H1 (cell line): ENCODE measurements at regions not wholly inside any gene's neighbourhood (a gene's known extent, or its start where the extent isn't known, plus 50 kb on each side); places are given as distances from the start of the nearest gene placed in this dataset.

Experiments
- CTCF ChIA-PET: fragments of 300-600 bp; sonication (Branson Sonifier 250); formaldehyde crosslinking; loops from one replicate; lab custom pipeline; 2021; ENCODE audit not compliant: partially characterized antibody; lab: Charles Lee
- POLR2A ChIA-PET: fragments of 300-600 bp; sonication (Branson Sonifier 250); formaldehyde crosslinking; loops from one replicate; lab custom pipeline; 2021; ENCODE audit warnings: inconsistent platforms; ENCODE audit not compliant: partially characterized antibody; lab: Charles Lee
- DNase-seq, 2 experiments: peaks; one replicate each; pipeline versions ENCODE4 v3.0.0 to v3.0.0-alpha.2; 2010 to 2022; ENCODE audit warnings: low spot score in 2 of 2, low read depth in 1 of 2, mixed read lengths in 1 of 2
- FAIRE-seq: peaks from 2 replicates; lab custom pipeline; 2011; peaks lifted over from hg19 to GRCh38; lab: Jason Lieb, UNC
- H2AFZ ChIP-seq: 2 replicates; pipeline ENCODE4 v1.8.1; 2012; ENCODE audit warnings: low read length, inconsistent platforms
- H2AK5ac ChIP-seq: 2 replicates; pipeline ENCODE4 v1.6.1; 2013; ENCODE audit warnings: low read depth, low read length
- H2BK120ac ChIP-seq: replicated peaks from 2 replicates; pipeline ENCODE3; 2013; ENCODE audit warnings: low read depth, low read length, inconsistent platforms
- H2BK12ac ChIP-seq: 2 replicates; pipeline ENCODE4 v1.6.1; 2013; ENCODE audit warnings: low read depth, low read length
- H2BK15ac ChIP-seq: 2 replicates; pipeline ENCODE4 v1.6.1; 2013; ENCODE audit warnings: low read length
- H2BK20ac ChIP-seq: 2 replicates; pipeline ENCODE4 v1.6.1; 2013; ENCODE audit warnings: low read length
- H2BK5ac ChIP-seq: 2 replicates; pipeline ENCODE4 v1.6.1; 2013; ENCODE audit warnings: low read depth, low read length
- H3K14ac ChIP-seq: 2 replicates; pipeline ENCODE4 v1.6.1; 2013; ENCODE audit warnings: inconsistent platforms; ENCODE audit not compliant: insufficient read length
- H3K18ac ChIP-seq: 2 replicates; pipeline ENCODE4 v1.6.1; 2013; ENCODE audit warnings: low read length; ENCODE audit errors: extremely low read depth
- H3K23ac ChIP-seq: 2 replicates; pipeline ENCODE4 v1.6.1; 2013; ENCODE audit warnings: inconsistent platforms; ENCODE audit not compliant: insufficient read length
- H3K23me2 ChIP-seq: 2 replicates; pipeline ENCODE4 v1.6.1; 2013; ENCODE audit warnings: low read depth, low read length
- H3K27ac ChIP-seq: 2 replicates; pipeline ENCODE4 v1.6.1; 2011; ENCODE audit warnings: low read depth, low read length, inconsistent platforms
- H3K27me3 ChIP-seq, 4 experiments: replicated peaks in 1 of 4; 1 replicate in 1 of 4; 2 replicates in 3 of 4; pipeline versions ENCODE4 v1.6.1 to v1.8.1; 2011 to 2013; ENCODE audit warnings: low read length in 3 of 4, mild to moderate bottlenecking in 3 of 4, inconsistent platforms in 2 of 4, mixed read lengths in 2 of 4, moderate library complexity in 1 of 4; ENCODE audit not compliant: control insufficient read depth in 3 of 4, insufficient read depth in 3 of 4; ENCODE audit errors: extremely low read depth in 1 of 4
- H3K36me3 ChIP-seq, 4 experiments: 2 replicates each; pipeline versions ENCODE4 v1.6.1 to v1.8.1; 2011 to 2013; ENCODE audit warnings: mild to moderate bottlenecking in 4 of 4, low read length in 3 of 4, moderate library complexity in 2 of 4, control low read depth in 1 of 4, inconsistent platforms in 1 of 4; ENCODE audit not compliant: insufficient read depth in 4 of 4, control insufficient read depth in 2 of 4
- H3K4ac ChIP-seq: replicated peaks from 2 replicates; pipeline ENCODE3; 2013; ENCODE audit warnings: low read length, low read depth, mixed read lengths, inconsistent platforms; ENCODE audit not compliant: insufficient read length
- H3K4me1 ChIP-seq, 4 experiments: replicated peaks in 1 of 4; 1 replicate in 1 of 4; 2 replicates in 3 of 4; pipeline versions ENCODE4 v1.6.1 to v1.8.1; 2011 to 2013; ENCODE audit warnings: low read length in 3 of 4, inconsistent platforms in 2 of 4, mixed read lengths in 1 of 4; ENCODE audit not compliant: insufficient read depth in 4 of 4, control insufficient read depth in 3 of 4
- H3K4me2 ChIP-seq, 2 experiments: 2 replicates each; pipeline versions ENCODE4 v1.6.1 to v1.8.1; 2011 to 2013; ENCODE audit warnings: low read depth in 2 of 2, low read length in 2 of 2, control low read depth in 1 of 2, inconsistent platforms in 1 of 2, mild to moderate bottlenecking in 1 of 2; ENCODE audit not compliant: insufficient read depth in 1 of 2
- H3K4me3 ChIP-seq, 4 experiments: fragments of 200-600, 300-600 bp in 1 of 4; sonication (generic), shearing (Covaris generic), sonication (Bioruptor Twin) in 1 of 4; 2 replicates each; pipeline versions ENCODE4 v1.5.1 to v1.8.1; 2011 to 2016; ENCODE audit warnings: low read length in 4 of 4, low read depth in 3 of 4, control low read depth in 2 of 4, inconsistent platforms in 2 of 4, mild to moderate bottlenecking in 2 of 4, mixed read lengths in 1 of 4, moderate library complexity in 1 of 4; ENCODE audit not compliant: insufficient read depth in 2 of 4; ENCODE audit errors: extremely low read depth in 1 of 4
- H3K56ac ChIP-seq: replicated peaks from 2 replicates; pipeline ENCODE3; 2013; ENCODE audit warnings: low read depth, mild to moderate bottlenecking, mixed read lengths, low read length, inconsistent platforms; ENCODE audit not compliant: insufficient read length
- H3K79me1 ChIP-seq: 2 replicates; pipeline ENCODE4 v1.6.1; 2013; ENCODE audit warnings: low read depth, low read length, control low read depth
- H3K79me2 ChIP-seq, 2 experiments: 2 replicates each; pipeline versions ENCODE4 v1.6.1 to v1.8.1; 2012 to 2013; ENCODE audit warnings: low read length in 2 of 2, mild to moderate bottlenecking in 2 of 2, inconsistent platforms in 1 of 2; ENCODE audit not compliant: insufficient read depth in 2 of 2, control insufficient read depth in 1 of 2
- H3K9ac ChIP-seq, 4 experiments: replicated peaks in 1 of 4; 1 replicate in 1 of 4; 2 replicates in 3 of 4; pipeline versions ENCODE4 v1.6.1 to v1.8.1; 2011 to 2013; ENCODE audit warnings: low read depth in 3 of 4, low read length in 3 of 4, control low read depth in 2 of 4, mild to moderate bottlenecking in 2 of 4, moderate library complexity in 2 of 4, inconsistent platforms in 1 of 4; ENCODE audit errors: extremely low read depth in 1 of 4
- H3K9me3 ChIP-seq, 2 experiments: 2 replicates each; pipeline versions ENCODE4 v1.6.1 to v1.8.1; 2012 to 2013; ENCODE audit warnings: mild to moderate bottlenecking in 2 of 2, moderate library complexity in 2 of 2, control low read depth in 1 of 2, inconsistent platforms in 1 of 2, low read depth in 1 of 2, low read length in 1 of 2, mixed read lengths in 1 of 2; ENCODE audit not compliant: insufficient read depth in 2 of 2
- H4K20me1 ChIP-seq, 2 experiments: replicated peaks in 1 of 2; 2 replicates each; pipeline versions ENCODE3 to v1.8.1; 2011 to 2013; ENCODE audit warnings: inconsistent platforms in 2 of 2, low read length in 2 of 2, mild to moderate bottlenecking in 1 of 2; ENCODE audit not compliant: insufficient read depth in 2 of 2, control insufficient read depth in 1 of 2
- H4K5ac ChIP-seq: 2 replicates; pipeline ENCODE4 v1.6.1; 2013; ENCODE audit warnings: low read length, low read depth, mixed read lengths, inconsistent platforms; ENCODE audit not compliant: insufficient read length
- H4K8ac ChIP-seq: 2 replicates; pipeline ENCODE4 v1.8.0; 2013; ENCODE audit warnings: mild to moderate bottlenecking, moderate library complexity, low read length, inconsistent platforms; ENCODE audit not compliant: insufficient read depth; ENCODE audit errors: extremely low read depth
- H4K91ac ChIP-seq: replicated peaks from 2 replicates; pipeline ENCODE3; 2013; ENCODE audit warnings: low read length, mixed read lengths, inconsistent platforms; ENCODE audit not compliant: insufficient read length
- BCL11A ChIP-seq, 2 experiments: IDR thresholded peaks; one replicate each; pipeline ENCODE4 v1.6.1; 2011; ENCODE audit warnings: low read depth in 2 of 2, low read length in 2 of 2, mild to moderate bottlenecking in 2 of 2
- CBX5 ChIP-seq: fragments of 300-800, 300-1000 bp; sonication (generic); IDR thresholded peaks from 2 replicates; pipeline ENCODE4 v1.7.1; 2016; ENCODE audit warnings: antibody characterized with exemption, low read length, low read depth
- CBX8 ChIP-seq: fragments of 300-800, 300-1000 bp; sonication (generic); IDR thresholded peaks from 2 replicates; pipeline ENCODE4 v1.7.1; 2016; ENCODE audit warnings: low read depth, low read length, borderline replicate concordance
- CEBPB ChIP-seq: IDR thresholded peaks from 2 replicates; pipeline ENCODE4 v1.6.1; 2012; ENCODE audit warnings: low read depth, low read length
- E2F6 ChIP-seq: IDR thresholded peaks from 2 replicates; pipeline ENCODE4 v1.6.1; 2012; ENCODE audit warnings: inconsistent platforms
- HDAC2 ChIP-seq, 2 experiments: fragments of 300-600 bp in 1 of 2; sonication (generic) in 1 of 2; IDR thresholded peaks; 2 replicates each; pipeline ENCODE4 v1.6.1; 2011 to 2012; ENCODE audit warnings: low read depth in 2 of 2, low read length in 2 of 2, mild to moderate bottlenecking in 2 of 2, moderate library complexity in 2 of 2, borderline replicate concordance in 1 of 2, inconsistent platforms in 1 of 2
- RBBP5 ChIP-seq: IDR thresholded peaks from 2 replicates; pipeline ENCODE4 v1.7.1; 2012; ENCODE audit warnings: low read depth, mild to moderate bottlenecking, inconsistent platforms, low read length, moderate library complexity, borderline replicate concordance
- RXRA ChIP-seq: IDR thresholded peaks from 2 replicates; pipeline ENCODE4 v1.6.1; 2011; ENCODE audit warnings: low read depth, mild to moderate bottlenecking, low read length, moderate library complexity; ENCODE audit not compliant: insufficient read depth
- SIN3A ChIP-seq, 2 experiments: IDR thresholded peaks in 1 of 2; conservative IDR thresholded peaks in 1 of 2; 2 replicates each; pipeline ENCODE4 v1.6.1; 2011 to 2012; ENCODE audit warnings: low read length in 2 of 2, improper control_type of control experiment in 1 of 2, low read depth in 1 of 2, mild to moderate bottlenecking in 1 of 2
- SUZ12 ChIP-seq: fragments of 200-600 bp; sonication (generic); IDR thresholded peaks from 2 replicates; pipeline ENCODE4 v1.6.1; 2012; ENCODE audit warnings: mild to moderate bottlenecking, inconsistent platforms, low read length, moderate library complexity, mixed read lengths
- TAF1 ChIP-seq: IDR thresholded peaks from 2 replicates; pipeline ENCODE4 v1.6.1; 2011; ENCODE audit warnings: mild to moderate bottlenecking, low read depth, low read length
- USF2 ChIP-seq: IDR thresholded peaks from 2 replicates; pipeline ENCODE4 v1.6.1; 2011; ENCODE audit warnings: low read length, improper control_type of control experiment
- WGBS, 2 experiments: shearing (Covaris generic) in 1 of 2; methylation state at CpG; one replicate each; pipeline versions ENCODE4 v1.1.6 to v1.1.7; 2013 to 2015; ENCODE audit warnings: low lambda C conversion rate in 2 of 2, mixed read lengths in 2 of 2, inconsistent platforms in 1 of 2, low coverage in 1 of 2, missing lambda C conversion rate in 1 of 2; ENCODE audit not compliant: insufficient replicate concordance in 2 of 2, insufficient coverage in 1 of 2, insufficient read length in 1 of 2; ENCODE audit errors: extremely low coverage in 1 of 2, missing lambda C conversion rate in 1 of 2; 5-methylcytosine and 5-hydroxymethylcytosine counted together

GRCh38 chr10:84890706-84891105 lies 562.3 kb downstream of the CCSER2 start:
- 87% methylated on average over 3 of the region's 3 CpGs; no CpG with 5 or more reads in 1 of the 2 experiments for WGBS, 2 experiments
- no peak overlapping the region for H3K9ac ChIP-seq
- TF ChIP-seq RBBP5: no peak
- TF ChIP-seq RXRA: no peak
- no peak for TF ChIP-seq HDAC2 (IDR thresholded peaks at IDR 0.05; ENCODE audit: borderline replicate concordance in 1 of 2, low read depth in 2 of 2, low read length in 2 of 2)
- TF ChIP-seq SIN3A (conservative IDR thresholded peaks at IDR 0.05 in 1 of 2, IDR thresholded peaks at IDR 0.05 in 1 of 2; ENCODE audit: low read depth in 1 of 2, low read length in 2 of 2): no peak
- no peak for TF ChIP-seq SUZ12
- no peak for TF ChIP-seq BCL11A (IDR thresholded peaks at IDR 0.05; ENCODE audit: low read depth in 2 of 2, low read length in 2 of 2)
- TF ChIP-seq CBX5: no peak
- no peak for TF ChIP-seq E2F6
- no peak for TF ChIP-seq USF2
- TF ChIP-seq CEBPB: no peak
- no peak for TF ChIP-seq CBX8
- TF ChIP-seq TAF1: no peak

More at GRCh38 chr10:84890706-84891105, 562.3 kb downstream of the CCSER2 start:
- H3K79me1 ChIP-seq: no peaks in the 10 kb centered on the region
- no peak overlapping the region for H3K23ac ChIP-seq
- H3K56ac ChIP-seq: no peak overlapping the region
- ChIA-PET CTCF (interaction anchor here (1.2 kb wide), 1 partner anchor 37 kb away, joined by 5 read pairs; no protein-coding TSS in a partner anchor), POLR2A (no interaction called here)
- no peaks in the 10 kb centered on the region for H3K27me3 ChIP-seq
- no peaks in the 10 kb centered on the region for H3K4me1 ChIP-seq
- no peak overlapping the region for H3K4ac ChIP-seq
- no peaks in the 10 kb centered on the region for H3K9me3 ChIP-seq
- H3K4me3 ChIP-seq: no peak overlapping the region
- H3K79me2 ChIP-seq: no peaks in the 10 kb centered on the region
- no peak overlapping the region for H2AFZ ChIP-seq
- no peaks in the 10 kb centered on the region for H3K23me2 ChIP-seq
- no peak overlapping the region for H2BK12ac ChIP-seq
- H4K91ac ChIP-seq: no peak overlapping the region
- DNase-seq (no peak), FAIRE-seq (no peak)
- no peak overlapping the region for H3K18ac ChIP-seq
- no peak overlapping the region for H3K4me2 ChIP-seq
- H2BK5ac ChIP-seq: no peak overlapping the region
- H3K14ac ChIP-seq: no peak overlapping the region
- H2BK15ac ChIP-seq: no peak overlapping the region
- H3K27ac ChIP-seq: no peak overlapping the region
- H4K20me1 ChIP-seq: no peaks in the 10 kb centered on the region
- no peak overlapping the region for H4K8ac ChIP-seq
- H4K5ac ChIP-seq: no peak overlapping the region
- H3K36me3 ChIP-seq: no peaks in the 10 kb centered on the region
- H2BK120ac ChIP-seq: no peak overlapping the region
- no peak overlapping the region for H2AK5ac ChIP-seq
- H2BK20ac ChIP-seq: no peak overlapping the region
